ENCODE measurements at regions not wholly inside any gene's neighbourhood (a gene's known extent, or its start where the extent isn't known, plus 50 kb on each side); places are given as distances from the start of the nearest gene placed in this dataset.

GRCh38 chr6:45830441-45831139, 185.1 kb downstream of the CLIC5 start:
- intact Hi-C loops (cut with DNase I) = no loop called here
- DNase-seq = peak in 1 of 10 donors; percentile 21

- DNase-seq = no peak
- intact Hi-C loops (cut with DNase I) = no loop called here
Observed at GRCh38 chr6:45829873-45830272, 185.8 kb downstream of the CLIC5 start.

- intact Hi-C loops (cut with DNase I) = no loop called here
- no peak for DNase-seq
Observed at GRCh38 chr6:45827952-45828530, 187.6 kb downstream of the CLIC5 start.

GRCh38 chr6:45822873-45823272, 192.8 kb downstream of the CLIC5 start:
- intact Hi-C loops (cut with DNase I) = no loop called here
- DNase-seq = no peak

- intact Hi-C loops (cut with DNase I) = no loop called here
- no peak for DNase-seq
Observed at GRCh38 chr6:45822246-45822812, 193.3 kb downstream of the CLIC5 start.

- intact Hi-C loops (cut with DNase I) = no loop called here
- no peak for DNase-seq
Observed at GRCh38 chr6:45818655-45819054, 197.0 kb downstream of the CLIC5 start.

GRCh38 chr6:45816674-45817297, 198.9 kb downstream of the CLIC5 start:
- intact Hi-C loops (cut with DNase I) = no loop called here
- DNase-seq = no peak

- intact Hi-C loops (cut with DNase I) = no loop called here
- DNase-seq = peak in 1 of 10 donors; percentile 46
Observed at GRCh38 chr6:45815466-45816125, 200.1 kb downstream of the CLIC5 start.

- intact Hi-C loops (cut with DNase I) = no loop called here
- no peak for DNase-seq
Observed at GRCh38 chr6:45814772-45815171, 200.9 kb downstream of the CLIC5 start.

GRCh38 chr6:45813943-45814342, 201.7 kb downstream of the CLIC5 start:
- intact Hi-C loops (cut with DNase I) = no loop called here
- DNase-seq = no peak

GRCh38 chr6:45812922-45813321, 202.7 kb downstream of the CLIC5 start:
- peak in 2 of 10 donors; percentile 30 to 46 for DNase-seq
- intact Hi-C loops (cut with DNase I) = no loop called here

GRCh38 chr6:45808917-45809316, 206.7 kb downstream of the CLIC5 start:
- DNase-seq = no peak
- intact Hi-C loops (cut with DNase I) = no loop called here

- intact Hi-C loops (cut with DNase I) = no loop called here
- no peak for DNase-seq
Observed at GRCh38 chr6:45808042-45808645, 207.5 kb downstream of the CLIC5 start.

- no peak for DNase-seq
Observed at GRCh38 chr6:45807311-45808041, 208.2 kb downstream of the CLIC5 start.

GRCh38 chr6:45806172-45806571, 209.5 kb downstream of the CLIC5 start:
- intact Hi-C loops (cut with DNase I) = no loop called here
- no peak for DNase-seq

More at GRCh38 chr6:45807311-45808041, 208.2 kb downstream of the CLIC5 start:
- intact Hi-C loops (cut with DNase I) = no loop called here

GRCh38 chr6:45803071-45803470, 212.6 kb downstream of the CLIC5 start:
- intact Hi-C loops (cut with DNase I) = no loop called here

GRCh38 chr6:45801471-45802289, 214.0 kb downstream of the CLIC5 start:
- intact Hi-C loops (cut with DNase I) = no loop called here
- no peak for DNase-seq

More at GRCh38 chr6:45803071-45803470, 212.6 kb downstream of the CLIC5 start:
- no peak for DNase-seq

- no peak for DNase-seq
- intact Hi-C loops (cut with DNase I) = no loop called here
Observed at GRCh38 chr6:45800911-45801310, 214.7 kb downstream of the CLIC5 start.

GRCh38 chr6:45795678-45796077, 220.0 kb downstream of the CLIC5 start:
- DNase-seq = no peak
- intact Hi-C loops (cut with DNase I) = no loop called here
